IMR-90 (cell line): ENCODE measurements at regions not wholly inside any gene's neighbourhood (a gene's known extent, or its start where the extent isn't known, plus 50 kb on each side); places are given as distances from the start of the nearest gene placed in this dataset.

Source experiments
- ATAC-seq: fragments of 200-7000 bp; cut with Tn5 transposase; 2 replicates; pipeline ENCODE4 v1.9.1; 2020; ENCODE audit warnings: low read depth, mild to moderate bottlenecking, moderate library complexity
- BruUV-seq: library from RNA; stranded (reverse); fragments of 400-500 nt; replicated peaks from 2 replicates; lab custom pipeline; 2021; lab: Mats Ljungman, UMichigan
- CTCF ChIA-PET: fragments of 300-600 bp; formaldehyde crosslinking; extraction: SDS; loops from one replicate; lab custom pipeline; 2021; ENCODE audit warnings: antibody characterized with exemption; lab: Yijun Ruan, JAX
- POLR2A ChIA-PET: fragments of 300-600 bp; sonication (Branson Sonifier 250); formaldehyde crosslinking; loops from one replicate; lab custom pipeline; 2022; ENCODE audit warnings: antibody characterized with exemption; ENCODE audit not compliant: unreplicated experiment; lab: Charles Lee
- DNase-seq: peaks from one replicate; pipeline ENCODE4 v3.0.0; 2013
- H2AFZ ChIP-seq: replicated peaks from 2 replicates; pipeline ENCODE3; 2013; ENCODE audit warnings: low read length, mild to moderate bottlenecking; ENCODE audit not compliant: poor library complexity
- H2AK5ac ChIP-seq: 2 replicates; pipeline ENCODE4 v1.6.1; 2013; ENCODE audit warnings: low read depth, low read length, inconsistent platforms
- H2AK9ac ChIP-seq: replicated peaks from 2 replicates; pipeline ENCODE3; 2013; ENCODE audit warnings: mild to moderate bottlenecking, low read depth, low read length, moderate library complexity; ENCODE audit not compliant: poor library complexity
- H2BK120ac ChIP-seq: 2 replicates; pipeline ENCODE4 v1.6.1; 2013; ENCODE audit warnings: low read depth, low read length, inconsistent platforms
- H2BK15ac ChIP-seq: 3 replicates; pipeline ENCODE4 v1.6.1; 2013; ENCODE audit warnings: low read depth, low read length, inconsistent platforms
- H2BK20ac ChIP-seq: 2 replicates; pipeline ENCODE4 v1.6.1; 2013; ENCODE audit warnings: low read depth, mild to moderate bottlenecking, inconsistent platforms, low read length, moderate library complexity
- H2BK5ac ChIP-seq: 2 replicates; pipeline ENCODE4 v1.6.1; 2013; ENCODE audit warnings: mild to moderate bottlenecking, low read depth, low read length, inconsistent platforms; ENCODE audit not compliant: poor library complexity, severe bottlenecking
- H3K14ac ChIP-seq: replicated peaks from 2 replicates; pipeline ENCODE4 v1.6.1; 2013; ENCODE audit warnings: low read depth, low read length, inconsistent platforms
- H3K18ac ChIP-seq: 2 replicates; pipeline ENCODE4 v1.6.1; 2013; ENCODE audit warnings: low read depth, low read length, control low read depth
- H3K23ac ChIP-seq: 2 replicates; pipeline ENCODE4 v1.6.1; 2013; ENCODE audit warnings: low read depth, low read length, inconsistent platforms
- H3K27ac ChIP-seq: 2 replicates; pipeline ENCODE4 v1.5.1; 2013; ENCODE audit warnings: mild to moderate bottlenecking, control low read depth, low read length; ENCODE audit not compliant: insufficient read depth
- H3K27me3 ChIP-seq: 2 replicates; pipeline ENCODE4 v1.6.1; 2013; ENCODE audit warnings: low read length; ENCODE audit not compliant: control insufficient read depth, insufficient read depth
- H3K36me3 ChIP-seq: 2 replicates; pipeline ENCODE4 v1.6.1; 2013; ENCODE audit warnings: low read length, mixed read lengths; ENCODE audit not compliant: control insufficient read depth, insufficient read depth
- H3K4ac ChIP-seq: 2 replicates; pipeline ENCODE4 v1.6.1; 2013; ENCODE audit warnings: low read depth, low read length, inconsistent platforms
- H3K4me1 ChIP-seq: 2 replicates; pipeline ENCODE4 v1.6.1; 2013; ENCODE audit warnings: low read length, mixed read lengths; ENCODE audit not compliant: control insufficient read depth, insufficient read depth
- H3K4me2 ChIP-seq: 2 replicates; pipeline ENCODE4 v1.6.1; 2013; ENCODE audit warnings: low read depth, mild to moderate bottlenecking, control low read depth, low read length, moderate library complexity
- H3K4me3 ChIP-seq: 2 replicates; pipeline ENCODE4 v1.5.1; 2013; ENCODE audit warnings: low read depth, mild to moderate bottlenecking, control low read depth, low read length, moderate library complexity; ENCODE audit not compliant: insufficient read depth
- H3K56ac ChIP-seq: 2 replicates; pipeline ENCODE4 v1.6.1; 2013; ENCODE audit warnings: low read length, inconsistent platforms; ENCODE audit not compliant: insufficient read depth; ENCODE audit errors: extremely low read depth
- H3K79me1 ChIP-seq, 2 experiments: 2 replicates each; pipeline ENCODE4 v1.6.1; 2013; ENCODE audit warnings: low read length in 2 of 2, inconsistent platforms in 1 of 2, low read depth in 1 of 2
- H3K9ac ChIP-seq: 2 replicates; pipeline ENCODE4 v1.6.1; 2013; ENCODE audit warnings: low read depth, low read length, control low read depth
- H3K9me1 ChIP-seq: 2 replicates; pipeline ENCODE4 v1.6.1; 2013; ENCODE audit warnings: low read length, inconsistent platforms; ENCODE audit not compliant: insufficient read depth
- H3K9me3 ChIP-seq: 2 replicates; pipeline ENCODE4 v1.6.1; 2013; ENCODE audit warnings: low read length; ENCODE audit not compliant: control insufficient read depth, insufficient read depth
- H4K20me1 ChIP-seq: 2 replicates; pipeline ENCODE4 v1.6.1; 2013; ENCODE audit warnings: low read length, inconsistent platforms; ENCODE audit not compliant: insufficient read depth
- H4K5ac ChIP-seq: 2 replicates; pipeline ENCODE4 v1.6.1; 2013; ENCODE audit warnings: mild to moderate bottlenecking, low read depth, low read length, control low read depth
- H4K8ac ChIP-seq, 2 experiments: 2 replicates each; pipeline ENCODE4 v1.6.1; 2013; ENCODE audit warnings: low read depth in 2 of 2, low read length in 2 of 2, control low read depth in 1 of 2, inconsistent platforms in 1 of 2
- H4K91ac ChIP-seq: 2 replicates; pipeline ENCODE4 v1.6.1; 2013; ENCODE audit warnings: low read depth, low read length, inconsistent platforms; ENCODE audit not compliant: insufficient read depth
- BHLHE40 ChIP-seq: fragments of 150-350 bp; IDR thresholded peaks from 2 replicates; pipeline ENCODE4 v1.6.1; 2016; ENCODE audit warnings: mild to moderate bottlenecking, low read depth, low read length
- CEBPB ChIP-seq: IDR thresholded peaks from 2 replicates; pipeline ENCODE4 v1.6.1; 2012; ENCODE audit warnings: low read depth, low read length, improper control_type of control experiment
- CHD1 ChIP-seq: IDR thresholded peaks from 2 replicates; pipeline ENCODE4 v1.6.1; 2012; ENCODE audit warnings: low read depth, low read length, improper control_type of control experiment
- CTCF ChIP-seq: conservative IDR thresholded peaks from 2 replicates; pipeline ENCODE4 v1.5.1; 2012; ENCODE audit warnings: mild to moderate bottlenecking, low read depth, low read length, improper control_type of control experiment
- ELK1 ChIP-seq: fragments of 150-350 bp; IDR thresholded peaks from 2 replicates; pipeline ENCODE4 v1.6.1; 2016; ENCODE audit warnings: low read depth, mild to moderate bottlenecking, low read length, moderate library complexity, borderline replicate concordance
- FOS ChIP-seq: fragments of 150-350 bp; IDR thresholded peaks from 2 replicates; pipeline ENCODE4 v1.6.1; 2016; ENCODE audit warnings: low read depth, low read length
- MAFK ChIP-seq: IDR thresholded peaks from 2 replicates; pipeline ENCODE4 v1.6.1; 2012; ENCODE audit warnings: low read depth, low read length, improper control_type of control experiment
- MAZ ChIP-seq: IDR thresholded peaks from 2 replicates; pipeline ENCODE4 v1.6.1; 2012; ENCODE audit warnings: low read depth, mild to moderate bottlenecking, low read length, improper control_type of control experiment, moderate library complexity, borderline replicate concordance
- MXI1 ChIP-seq: IDR thresholded peaks from 2 replicates; pipeline ENCODE4 v1.6.1; 2012; ENCODE audit warnings: low read depth, mild to moderate bottlenecking, low read length, moderate library complexity, borderline replicate concordance
- NFE2L2 ChIP-seq: fragments of 150-350 bp; IDR thresholded peaks from 2 replicates; pipeline ENCODE4 v1.6.1; 2016; ENCODE audit warnings: low read depth, mild to moderate bottlenecking, low read length
- POLR2A ChIP-seq: IDR thresholded peaks from 2 replicates; pipeline ENCODE4 v1.6.1; 2012; ENCODE audit warnings: mild to moderate bottlenecking, low read depth, low read length
- RAD21 ChIP-seq: IDR thresholded peaks from 2 replicates; pipeline ENCODE4 v1.6.1; 2012; ENCODE audit warnings: low read length, improper control_type of control experiment
- RCOR1 ChIP-seq: IDR thresholded peaks from 2 replicates; pipeline ENCODE4 v1.6.1; 2012; ENCODE audit warnings: mild to moderate bottlenecking, low read length, improper control_type of control experiment; ENCODE audit not compliant: insufficient replicate concordance
- RFX5 ChIP-seq: IDR thresholded peaks from 2 replicates; pipeline ENCODE4 v1.8.0; 2012; ENCODE audit warnings: low read depth, mild to moderate bottlenecking, low read length, moderate library complexity
- SMC3 ChIP-seq: fragments of 150-350 bp; IDR thresholded peaks from 2 replicates; pipeline ENCODE4 v1.6.1; 2016; ENCODE audit warnings: low read depth, mild to moderate bottlenecking, antibody characterized with exemption, low read length, moderate library complexity
- USF2 ChIP-seq: fragments of 150-350 bp; IDR thresholded peaks from 2 replicates; pipeline ENCODE4 v1.6.1; 2017; ENCODE audit warnings: mild to moderate bottlenecking, antibody characterized with exemption, low read length, low read depth
- dilution Hi-C: fragments of 300-500 bp; cut with HindIII; formaldehyde crosslinking; loops from one replicate; pipeline ENCODE4 v1.14.3; 2018; ENCODE audit warnings: low sequenced_read_pairs; ENCODE audit not compliant: unreplicated experiment
- in situ Hi-C: fragments of 300-500 bp; cut with MboI; formaldehyde crosslinking; loops from 3 replicates; pipeline ENCODE4 v1.14.3; 2019; ENCODE audit warnings: low sequenced_read_pairs, inconsistent platforms, mixed read lengths
- intact Hi-C: fragments of 100-400 bp; cut with micrococcal nuclease; formaldehyde crosslinking; loops from 2 replicates; pipeline ENCODE4 v1.10.0; 2022

GRCh38 chr2:35116151-35116550, 1239.4 kb upstream of the CRIM1 start:
- no peak overlapping the region for H2BK20ac ChIP-seq
- no peak overlapping the region for H2AFZ ChIP-seq
- H3K9ac ChIP-seq, result no peak overlapping the region
- POLR2A ChIA-PET, result no interaction called here
- H3K4me3 ChIP-seq, result no peak overlapping the region
- no peaks in the 10 kb centered on the region for H4K20me1 ChIP-seq
- no peak overlapping the region for H2AK9ac ChIP-seq
- CTCF ChIA-PET, result no interaction called here
- H3K14ac ChIP-seq, result no peak overlapping the region
- no peaks in the 10 kb centered on the region for H3K36me3 ChIP-seq
- no peaks in the 10 kb centered on the region for H3K4me1 ChIP-seq
- H3K56ac ChIP-seq, result no peak overlapping the region
- intact Hi-C loops, result no loop called here
- H3K4ac ChIP-seq, result no peak overlapping the region
- no TSS peak for BruUV-seq
- H2BK5ac ChIP-seq, result no peak overlapping the region
- dilution Hi-C loops, result no loop called here
- H3K18ac ChIP-seq, result no peak overlapping the region
- no peak for TF ChIP-seq ELK1
- no peak for TF ChIP-seq NFE2L2
- TF ChIP-seq CHD1, result no peak
- no peak for TF ChIP-seq RFX5
- no peak for TF ChIP-seq POLR2A
- no peak for TF ChIP-seq BHLHE40
- TF ChIP-seq CEBPB, result no peak
- TF ChIP-seq SMC3, result no peak
- TF ChIP-seq RAD21, result no peak
- no peak for TF ChIP-seq MXI1
- TF ChIP-seq RCOR1, result no peak
- no peak for TF ChIP-seq CTCF
- TF ChIP-seq MAFK, result no peak
- no peak for TF ChIP-seq USF2
- no peak for TF ChIP-seq FOS
- TF ChIP-seq MAZ, result no peak
- H3K23ac ChIP-seq, result no peak overlapping the region
- no peak overlapping the region for H3K4me2 ChIP-seq
- H2AK5ac ChIP-seq, result no peak overlapping the region
- no peak overlapping the region for H2BK15ac ChIP-seq
- no peak overlapping the region for H2BK120ac ChIP-seq
- in situ Hi-C loops, result no loop called here
- no peaks in the 10 kb centered on the region for H3K9me1 ChIP-seq
- H3K27ac ChIP-seq, result no peak overlapping the region
- H4K91ac ChIP-seq, result no peak overlapping the region
- ATAC-seq, result no peak
- no peak overlapping the region for H4K8ac ChIP-seq
- DNase-seq, result no peak
- H4K5ac ChIP-seq, result no peak overlapping the region
- peaks cover 10% of the 10 kb centered on the region for H3K9me3 ChIP-seq
- H3K79me1 ChIP-seq, result no peaks in the 10 kb centered on the region
- H3K27me3 ChIP-seq, result no peaks in the 10 kb centered on the region
